OCI-M2 (cell line): ENCODE measurements at regions not wholly inside any gene's neighbourhood (a gene's known extent, or its start where the extent isn't known, plus 50 kb on each side); places are given as distances from the start of the nearest gene placed in this dataset.

ENCODE experiments used
- DNase-seq: peaks from one replicate; lab custom pipeline; 2025; ENCODE audit not compliant: unreplicated experiment; lab: John Stamatoyannopoulos, UW

DNA sequence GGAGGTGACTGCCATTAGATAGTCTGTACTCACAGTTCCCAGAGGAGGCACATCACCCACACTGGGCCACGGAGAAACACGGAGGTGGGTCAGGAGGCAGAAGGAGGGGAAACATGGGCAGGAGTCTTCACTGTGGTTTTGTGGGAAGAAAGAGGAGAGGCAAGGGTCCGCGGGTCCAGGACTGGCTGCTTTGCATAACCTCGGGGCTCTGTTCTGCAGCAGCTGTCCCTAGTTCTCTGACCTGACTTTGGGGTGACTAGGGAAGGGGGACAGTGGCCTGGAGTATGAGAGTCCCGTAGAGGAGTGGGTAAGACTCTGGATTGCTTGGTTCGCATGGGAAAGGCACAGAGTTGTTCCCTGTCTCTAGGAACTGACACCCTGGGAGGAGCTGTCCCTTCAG lies 238.3 kb upstream of the RAB6C start:
- DNase-seq, result no peak

GRCh38 chr2:129741623-129742022 lies 237.8 kb upstream of the RAB6C start:
- DNase-seq, result no peak

DNA sequence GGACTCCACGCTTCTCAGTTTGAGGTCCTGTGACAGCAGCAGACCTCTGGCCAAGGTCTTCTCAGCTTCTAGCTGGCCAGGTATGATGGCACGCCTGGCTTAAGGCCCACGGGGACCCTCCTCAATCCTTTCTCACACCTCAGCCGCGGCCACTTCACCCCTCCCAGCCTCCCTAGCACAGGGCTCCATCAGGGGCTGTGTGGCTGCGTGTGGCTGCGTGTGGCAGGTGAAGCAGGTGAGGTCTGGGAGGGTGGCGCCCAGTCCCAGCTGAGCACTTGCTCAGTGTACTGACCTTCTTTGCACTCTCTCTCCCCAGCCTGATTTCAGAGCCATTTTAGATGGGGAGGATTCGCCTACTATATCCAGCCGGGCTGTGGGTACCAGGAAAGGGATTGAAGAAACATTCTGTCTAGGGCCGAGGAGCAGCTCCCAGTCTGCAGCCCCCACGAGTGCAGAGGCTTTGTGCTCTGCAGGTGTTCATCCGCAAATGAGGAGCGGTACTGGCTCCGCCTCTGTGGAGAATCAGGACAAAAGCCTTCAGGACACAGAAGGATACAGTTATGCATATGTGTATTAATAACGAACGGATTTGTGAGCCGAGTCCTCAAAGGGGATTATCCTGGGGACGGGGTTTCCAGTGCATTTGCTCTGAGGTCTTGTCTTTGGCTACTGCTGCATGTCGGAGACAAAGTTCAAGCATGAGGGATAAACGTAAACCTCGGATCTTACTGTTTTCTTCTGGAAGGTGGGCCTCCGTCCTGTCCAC lies 236.9 kb upstream of the RAB6C start:
- DNase-seq, result no peak

DNA sequence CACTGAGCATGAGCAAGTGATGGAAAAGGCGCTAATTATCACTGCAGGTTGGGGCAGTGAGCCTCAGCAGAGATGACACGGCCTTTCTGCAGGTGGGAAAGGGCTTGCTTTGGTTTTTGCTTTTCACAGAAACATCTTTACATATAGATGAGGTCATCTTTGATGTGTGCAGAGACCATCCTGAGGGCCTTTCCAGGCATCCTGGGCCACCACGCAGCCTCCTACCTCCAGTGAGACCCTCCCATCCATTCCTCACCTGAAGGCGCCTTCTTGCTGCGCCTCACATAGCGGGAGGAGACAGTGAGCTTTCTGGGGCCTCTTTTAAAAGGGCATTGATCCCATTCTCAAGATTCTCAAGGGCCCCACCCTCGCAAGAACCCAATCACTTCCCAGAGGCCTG lies 235.3 kb upstream of the RAB6C start:
- DNase-seq, result no peak

DNA sequence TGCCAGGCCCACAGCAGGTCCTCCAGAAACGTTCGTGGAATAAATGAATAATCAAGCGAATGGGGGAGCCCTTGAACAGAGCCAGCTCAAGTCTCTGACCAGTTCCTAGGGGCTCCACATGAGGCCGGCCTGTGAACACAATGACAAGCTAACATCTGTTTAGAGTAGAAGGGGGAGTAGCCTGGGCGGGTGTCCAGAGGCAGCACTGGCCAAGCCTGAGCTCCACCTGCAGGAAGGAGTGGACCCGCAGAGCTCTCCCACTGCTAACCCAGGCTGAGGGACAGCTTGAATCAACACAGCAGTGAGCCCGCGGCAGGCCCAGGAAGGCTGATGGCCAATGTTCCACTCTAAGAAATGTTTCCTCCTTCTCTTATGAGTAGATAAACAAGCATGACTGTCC lies 234.8 kb upstream of the RAB6C start:
- no peak for DNase-seq

DNA sequence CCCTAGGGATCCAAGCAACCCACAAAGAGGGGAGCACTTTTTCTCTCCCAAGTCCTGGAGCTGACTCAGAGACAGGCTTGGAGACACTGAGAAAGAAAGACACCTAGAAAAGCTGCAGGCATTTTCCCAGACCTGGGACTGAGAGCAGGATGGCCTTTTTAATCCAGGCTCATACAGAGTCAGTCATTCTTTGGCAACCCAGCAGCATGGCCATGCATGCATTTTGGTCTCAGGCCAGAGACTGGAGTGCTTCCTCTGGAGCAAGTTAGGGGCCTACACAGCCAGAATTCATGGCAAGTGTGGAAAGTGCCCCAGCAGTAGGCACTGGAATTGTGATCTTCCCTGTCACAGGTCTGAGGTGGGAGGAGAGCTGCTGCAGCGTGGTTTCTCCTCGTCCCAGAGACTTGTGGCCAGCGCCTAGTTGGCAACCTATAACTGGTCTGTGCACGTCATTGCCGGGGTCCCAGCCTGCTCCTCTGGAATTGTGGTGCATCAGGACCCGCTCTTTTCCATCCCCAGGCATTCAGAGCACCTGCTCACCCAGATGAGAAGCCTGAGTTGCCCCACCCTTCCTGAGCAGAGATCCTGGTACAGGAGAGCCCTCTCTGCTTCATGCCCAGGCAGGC lies 231.9 kb upstream of the RAB6C start:
- DNase-seq, result no peak

DNA sequence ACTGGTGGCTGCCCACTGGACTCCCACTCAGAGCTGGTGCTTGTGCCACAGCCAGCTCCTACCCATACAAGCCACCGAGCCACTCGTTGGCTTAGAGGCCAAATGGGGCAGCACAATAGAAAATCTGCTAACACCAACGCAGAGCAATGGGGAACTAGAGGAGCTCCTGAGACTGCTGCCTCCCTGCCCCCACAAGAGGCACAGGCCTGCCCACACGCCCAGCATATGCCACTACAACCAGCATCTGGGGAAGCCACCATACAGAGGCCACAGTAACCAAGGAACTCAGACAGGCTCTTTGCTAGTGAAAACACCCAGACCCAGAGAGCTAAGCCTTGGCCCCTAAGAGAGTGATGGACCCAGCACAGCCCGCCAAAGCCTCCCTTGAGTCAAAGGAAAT lies 231.2 kb upstream of the RAB6C start:
- DNase-seq, result no peak

- DNase-seq, result no peak
These were observed 230.8 kb upstream of the RAB6C start for GRCh38 chr2:129748653-129749052.

DNA sequence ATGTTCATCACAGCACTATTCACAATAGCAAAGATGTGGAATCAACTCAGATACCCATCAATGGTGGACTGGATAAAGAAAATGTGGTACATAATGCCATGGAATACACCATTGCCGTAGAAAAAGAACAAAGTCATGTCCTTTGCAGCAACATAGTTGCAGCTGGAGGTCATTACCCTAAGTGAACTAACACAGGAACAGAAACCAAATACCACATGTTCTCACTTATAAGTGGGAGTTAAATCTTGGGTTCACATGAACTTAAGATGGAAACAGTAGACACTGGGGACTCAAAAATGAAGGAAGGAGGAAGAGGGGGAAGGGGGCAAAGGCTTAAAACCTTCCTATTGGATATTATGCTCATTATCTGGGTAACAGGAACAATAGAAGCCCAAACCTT lies 228.1 kb upstream of the RAB6C start:
- no peak for DNase-seq

DNA sequence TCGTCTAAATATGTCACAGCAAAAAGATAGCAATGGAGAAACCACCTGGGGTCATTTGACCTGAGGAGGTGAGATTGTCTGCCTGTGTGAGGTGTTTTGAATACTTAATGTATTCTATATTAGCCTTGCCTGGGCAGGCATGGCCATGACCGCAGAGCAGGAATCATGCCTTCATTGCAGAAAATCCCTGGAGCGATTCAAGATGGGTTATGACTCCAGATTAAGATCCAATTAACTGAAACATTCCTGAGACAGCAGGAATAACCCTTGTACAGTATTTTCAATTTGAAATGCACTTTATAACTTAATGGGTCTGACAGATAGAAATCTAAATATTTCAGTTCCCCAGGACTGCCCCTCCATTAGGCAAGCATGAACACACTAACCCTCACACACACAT lies 227.3 kb upstream of the RAB6C start:
- DNase-seq, result no peak

DNA sequence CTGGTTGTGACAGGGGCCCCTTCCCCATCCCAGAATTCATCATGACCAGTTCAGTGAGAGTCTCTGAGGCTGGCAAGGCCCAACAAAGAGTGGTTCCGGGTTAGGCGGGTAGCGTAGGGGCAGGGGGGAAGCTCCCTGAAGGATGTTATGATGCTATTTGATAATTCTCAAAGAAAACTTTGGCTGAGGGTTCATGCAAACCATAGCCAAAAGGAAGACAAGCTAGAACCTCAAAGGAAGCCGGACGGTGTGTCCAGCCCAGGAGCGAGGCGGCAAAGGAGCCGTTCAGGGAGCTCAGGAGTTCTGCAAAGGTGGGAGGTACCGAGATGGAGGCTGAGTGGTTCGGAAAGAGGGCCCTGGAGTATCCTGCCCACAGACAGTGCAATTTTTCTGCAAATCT lies 226.8 kb upstream of the RAB6C start:
- DNase-seq, result no peak

DNA sequence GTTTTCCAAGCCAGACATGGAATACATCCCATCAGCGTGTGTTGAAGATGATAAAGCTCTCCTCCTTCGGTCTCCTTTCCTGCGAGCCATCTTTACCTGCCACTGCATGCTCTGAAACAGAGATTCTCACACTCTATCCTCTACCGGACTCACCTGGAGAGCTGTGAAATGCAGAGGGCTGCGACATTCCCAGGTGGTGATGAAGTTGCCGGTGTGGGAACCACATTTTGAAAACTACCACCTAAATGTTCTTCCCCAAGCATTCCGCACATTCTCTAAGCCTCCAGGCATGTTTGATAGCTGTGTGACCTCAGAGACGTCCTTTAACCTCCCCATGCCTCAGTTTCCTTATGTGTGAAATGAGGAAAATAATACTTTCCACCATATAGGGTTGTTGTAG lies 226.2 kb upstream of the RAB6C start:
- no peak for DNase-seq

DNA sequence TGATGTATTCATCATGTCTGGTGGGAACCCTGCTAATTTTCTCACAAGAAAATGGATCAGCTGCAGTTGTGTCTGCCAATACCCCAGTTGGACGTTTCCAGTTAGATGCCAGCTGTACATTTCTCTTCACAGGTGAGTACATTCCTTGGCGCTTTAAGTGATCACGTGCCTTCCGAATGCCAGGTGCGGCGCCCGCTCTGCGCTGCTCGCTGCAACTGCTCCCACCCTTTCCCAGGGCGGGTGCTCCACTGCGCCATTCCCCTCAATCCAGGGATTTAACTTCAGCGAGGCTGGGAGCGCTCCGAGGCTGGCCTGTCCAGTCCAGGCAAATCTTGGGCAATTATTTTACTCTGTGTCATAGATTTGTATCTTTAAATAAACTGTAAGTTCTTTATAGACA lies 225.0 kb upstream of the RAB6C start:
- no peak for DNase-seq

- DNase-seq, result no peak
These were observed 224.6 kb upstream of the RAB6C start for GRCh38 chr2:129754831-129755230.

- DNase-seq, result no peak
These were observed 223.7 kb upstream of the RAB6C start for GRCh38 chr2:129755786-129756185.

GRCh38 chr2:129756276-129756675 lies 223.2 kb upstream of the RAB6C start:
- no peak for DNase-seq

DNA sequence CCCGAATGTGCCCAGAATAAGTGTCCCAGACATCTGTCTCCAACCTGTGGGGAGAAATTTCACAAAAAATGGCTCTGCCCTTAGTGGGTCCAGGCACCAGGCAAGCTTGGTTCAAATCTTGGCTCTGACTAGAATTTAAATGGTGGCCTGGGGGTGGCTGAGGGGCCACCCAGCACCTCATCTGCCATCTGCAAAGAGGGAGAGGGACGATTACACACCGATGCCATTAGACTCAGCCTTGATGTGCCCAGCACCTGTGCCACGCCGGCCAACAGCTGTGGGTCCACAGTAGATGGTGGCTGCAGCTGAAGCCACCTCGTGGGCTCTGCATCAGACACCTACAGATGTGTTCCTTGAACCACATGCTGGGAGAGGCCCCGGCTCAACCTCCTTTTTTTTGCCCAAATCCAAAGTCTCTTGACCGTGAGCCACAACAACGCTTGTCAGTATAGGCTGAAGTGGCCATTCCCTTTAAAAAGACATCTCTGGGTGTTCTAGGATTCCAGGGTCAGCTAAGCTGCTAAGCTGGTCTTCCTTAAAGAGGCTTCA lies 222.0 kb upstream of the RAB6C start:
- no peak for DNase-seq

DNA sequence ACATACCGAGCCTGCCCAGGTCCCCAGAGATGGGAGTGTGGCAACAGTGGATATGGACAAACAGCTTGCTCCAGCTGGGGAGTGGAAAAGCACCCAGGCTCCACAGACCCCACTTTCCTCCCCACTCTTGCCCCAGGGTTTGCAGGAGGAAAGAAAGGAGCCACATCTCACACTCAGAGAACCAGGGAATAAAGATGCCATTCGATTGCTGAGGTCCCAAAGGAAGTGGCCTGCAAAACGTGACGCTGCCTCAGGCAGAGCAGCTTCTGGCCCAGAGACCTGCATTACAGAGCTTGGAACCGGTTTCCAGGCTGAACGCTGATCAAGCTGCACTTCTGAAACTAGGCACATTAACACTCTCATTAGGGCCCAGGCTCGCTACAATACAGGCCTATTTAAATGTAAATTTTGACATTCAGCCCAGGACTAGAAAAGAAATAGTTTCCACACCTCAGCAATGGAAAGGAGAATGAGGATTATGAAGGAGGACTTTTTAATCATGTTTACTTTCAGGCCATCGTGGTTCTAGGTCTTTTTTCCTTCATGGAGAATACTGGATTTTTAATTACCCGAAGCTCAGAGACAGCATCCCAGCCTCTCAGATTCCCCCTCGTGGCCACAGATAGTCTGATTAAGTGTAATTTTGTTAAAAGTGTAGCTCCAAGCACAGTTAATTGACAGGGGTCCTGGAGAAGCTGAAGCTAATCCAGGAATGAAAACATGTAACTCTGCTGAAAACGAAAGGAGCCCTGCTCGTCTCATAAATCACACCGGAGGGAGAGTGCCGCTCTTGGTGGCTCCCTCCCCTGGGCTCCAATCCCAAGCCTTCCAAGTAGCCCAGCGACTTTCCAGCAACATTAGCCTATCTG lies 221.3 kb upstream of the RAB6C start:
- DNase-seq, result no peak

- DNase-seq, result no peak
These were observed 220.5 kb upstream of the RAB6C start for GRCh38 chr2:129758784-129759471.

GRCh38 chr2:129759472-129760010 lies 219.9 kb upstream of the RAB6C start:
- no peak for DNase-seq

DNA sequence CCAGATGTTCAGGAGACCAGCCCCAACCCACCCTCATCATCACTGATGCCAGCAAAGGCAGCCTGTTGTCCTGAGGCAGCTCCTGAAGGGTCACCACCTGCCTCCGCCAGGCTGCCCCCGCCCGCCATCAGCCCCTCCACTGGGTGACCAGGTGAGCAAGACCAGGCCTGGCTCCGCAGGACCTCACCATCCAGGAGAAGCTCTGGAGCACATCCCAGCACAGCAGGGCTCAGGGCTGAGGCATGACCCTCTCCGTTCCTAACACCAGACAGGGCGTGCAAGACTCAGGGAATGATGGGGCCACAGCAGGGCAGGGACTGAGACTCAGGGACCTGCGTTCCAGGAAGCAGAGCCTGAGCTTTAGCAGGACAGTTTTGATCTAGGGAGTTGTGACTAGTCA lies 218.8 kb upstream of the RAB6C start:
- DNase-seq, result no peak
